Liver (tissue), 7 donors: ENCODE measurements at regions not wholly inside any gene's neighbourhood (a gene's known extent, or its start where the extent isn't known, plus 50 kb on each side); places are given as distances from the start of the nearest gene placed in this dataset.

Experiments used
- DNase-seq: peaks from one replicate; pipeline ENCODE4 v3.0.0-alpha.2; 2017; ENCODE audit warnings: low spot score
- H3K27ac ChIP-seq, 2 donors: one replicate each; pipeline ENCODE4 v1.7.0; 2013; ENCODE audit warnings: inconsistent platforms in 2 of 2, low read length in 2 of 2, control low read depth in 1 of 2, low read depth in 1 of 2, mild to moderate bottlenecking in 1 of 2
- H3K27me3 ChIP-seq, 4 donors: one replicate each; pipeline versions ENCODE4 v1.6.1 to v1.7.0; 2013; ENCODE audit warnings: low read length in 3 of 4, inconsistent platforms in 1 of 4, mild to moderate bottlenecking in 1 of 4, moderate library complexity in 1 of 4; ENCODE audit not compliant: control insufficient read depth in 4 of 4, insufficient read depth in 4 of 4
- H3K36me3 ChIP-seq, 4 donors: one replicate each; pipeline versions ENCODE4 v1.6.1 to v1.7.0; 2013; ENCODE audit warnings: low read length in 3 of 4, mild to moderate bottlenecking in 3 of 4, low read depth in 1 of 4, moderate library complexity in 1 of 4; ENCODE audit not compliant: control insufficient read depth in 4 of 4, insufficient read depth in 3 of 4
- H3K4me1 ChIP-seq, 4 donors: one replicate each; pipeline versions ENCODE4 v1.6.1 to v1.7.0; 2013; ENCODE audit warnings: low read length in 3 of 4, mild to moderate bottlenecking in 3 of 4, moderate library complexity in 1 of 4; ENCODE audit not compliant: control insufficient read depth in 4 of 4, insufficient read depth in 4 of 4
- H3K4me3 ChIP-seq, 3 donors: one replicate each; pipeline versions ENCODE4 v1.6.1 to v1.7.0; 2013; ENCODE audit warnings: low read length in 3 of 3, control low read depth in 1 of 3, low read depth in 1 of 3, mild to moderate bottlenecking in 1 of 3
- H3K9ac ChIP-seq, 2 donors: one replicate each; pipeline ENCODE4 v1.7.0; 2013; ENCODE audit warnings: low read length in 2 of 2, mild to moderate bottlenecking in 2 of 2, moderate library complexity in 2 of 2, control low read depth in 1 of 2, low read depth in 1 of 2
- H3K9me3 ChIP-seq, 4 donors: one replicate each; pipeline versions ENCODE4 v1.6.1 to v1.7.0; 2013; ENCODE audit warnings: low read length in 3 of 4; ENCODE audit not compliant: control insufficient read depth in 4 of 4
- ATF3 ChIP-seq: IDR thresholded peaks from 2 replicates; pipeline ENCODE4 v1.6.1; 2016; ENCODE audit warnings: antibody characterized with exemption
- CTCF ChIP-seq: fragments of 150-350 bp; IDR thresholded peaks from 2 replicates; pipeline ENCODE4 v1.5.1; 2017; ENCODE audit warnings: improper control_type of control experiment, low read depth, low read length; ENCODE audit not compliant: missing input control
- EGR1 ChIP-seq, 2 donors: IDR thresholded peaks; 2 replicates each; pipeline ENCODE4 v1.6.1; 2016 to 2018; ENCODE audit warnings: antibody characterized with exemption in 2 of 2, low read depth in 2 of 2
- FOXA1 ChIP-seq: IDR thresholded peaks from 2 replicates; pipeline ENCODE4 v1.6.1; 2016; ENCODE audit warnings: antibody characterized with exemption
- FOXA2 ChIP-seq: IDR thresholded peaks from 2 replicates; pipeline ENCODE4 v1.6.1; 2016; ENCODE audit warnings: antibody characterized with exemption
- GABPA ChIP-seq, 2 donors: IDR thresholded peaks in 1 of 2; conservative IDR thresholded peaks in 1 of 2; 2 replicates each; pipeline ENCODE4 v1.6.1; 2016; ENCODE audit warnings: antibody characterized with exemption in 2 of 2, mild to moderate bottlenecking in 1 of 2, moderate library complexity in 1 of 2
- HNF4A ChIP-seq, 2 donors: conservative IDR thresholded peaks; 2 replicates each; pipeline ENCODE4 v1.6.1; 2016; ENCODE audit warnings: antibody characterized with exemption in 2 of 2, mild to moderate bottlenecking in 2 of 2
- HNF4G ChIP-seq: IDR thresholded peaks from 2 replicates; pipeline ENCODE4 v1.6.1; 2016; ENCODE audit warnings: antibody characterized with exemption
- JUND ChIP-seq, 2 donors: IDR thresholded peaks; 2 replicates each; pipeline ENCODE4 v1.6.1; 2016; ENCODE audit warnings: antibody characterized with exemption in 2 of 2
- MAX ChIP-seq: IDR thresholded peaks from 2 replicates; pipeline ENCODE4 v1.6.1; 2016; ENCODE audit warnings: antibody characterized with exemption
- NR2F2 ChIP-seq: IDR thresholded peaks from 2 replicates; pipeline ENCODE4 v1.6.1; 2016; ENCODE audit warnings: antibody characterized with exemption
- RAD21 ChIP-seq, 2 donors: IDR thresholded peaks; 2 replicates each; pipeline ENCODE4 v1.6.1; 2016; ENCODE audit warnings: antibody characterized with exemption in 2 of 2, mild to moderate bottlenecking in 2 of 2
- REST ChIP-seq: IDR thresholded peaks from 2 replicates; pipeline ENCODE4 v1.6.1; 2016; ENCODE audit warnings: antibody characterized with exemption, mild to moderate bottlenecking
- RXRA ChIP-seq, 2 donors: IDR thresholded peaks; 2 replicates each; pipeline ENCODE4 v1.6.1; 2017 to 2018; ENCODE audit warnings: antibody characterized with exemption in 2 of 2, mild to moderate bottlenecking in 1 of 2
- SP1 ChIP-seq: IDR thresholded peaks from 2 replicates; pipeline ENCODE4 v1.6.1; 2018; ENCODE audit warnings: antibody characterized with exemption, mild to moderate bottlenecking
- TAF1 ChIP-seq: conservative IDR thresholded peaks from 2 replicates; pipeline ENCODE4 v1.6.1; 2016; ENCODE audit warnings: antibody characterized with exemption, mild to moderate bottlenecking
- YY1 ChIP-seq: IDR thresholded peaks from 2 replicates; pipeline ENCODE4 v1.6.1; 2016; ENCODE audit warnings: antibody characterized with exemption, mild to moderate bottlenecking
- ZBTB33 ChIP-seq: IDR thresholded peaks from 2 replicates; pipeline ENCODE4 v1.6.1; 2016; ENCODE audit warnings: antibody characterized with exemption
- donor health status: healthy.
- donor health status: healthy.
- donor health status: healthy.
- donor health status: healthy.

- no peaks in the 10 kb centered on the region for H3K9me3 ChIP-seq
- DNase-seq: no peak
- no peak overlapping the region for H3K9ac ChIP-seq
- H3K36me3 ChIP-seq: no peaks in the 10 kb centered on the region
- TF ChIP-seq YY1: peak; percentile 66
- peak; percentile 81 to 84 for TF ChIP-seq JUND (IDR thresholded peaks at IDR 0.05)
- peak; percentile 38 to 52 for TF ChIP-seq RAD21 (IDR thresholded peaks at IDR 0.05)
- peak; percentile 71 for TF ChIP-seq ZBTB33
- no peak for TF ChIP-seq TAF1
- TF ChIP-seq HNF4G: peak; percentile 21
- peak; percentile 78 to 83 for TF ChIP-seq HNF4A (conservative IDR thresholded peaks at IDR 0.05)
- peak; percentile 52 for TF ChIP-seq ATF3
- TF ChIP-seq REST: peak; percentile 30
- no peak for TF ChIP-seq FOXA2
- no peak for TF ChIP-seq CTCF
- TF ChIP-seq EGR1 (IDR thresholded peaks at IDR 0.05; ENCODE audit: low read depth in 2 of 2): peak in 1 of 2 donors; percentile 44
- peak; percentile 46 for TF ChIP-seq MAX
- peak; percentile 94 to 98 for TF ChIP-seq RXRA (IDR thresholded peaks at IDR 0.05)
- no peak for TF ChIP-seq GABPA (IDR thresholded peaks at IDR 0.05 in 1 of 2, conservative IDR thresholded peaks at IDR 0.05 in 1 of 2)
- peak; percentile 97 for TF ChIP-seq SP1
- no peak for TF ChIP-seq FOXA1
- peak; percentile 73 for TF ChIP-seq NR2F2
- H3K4me3 ChIP-seq: no peak overlapping the region
- no peaks in the 10 kb centered on the region for H3K27me3 ChIP-seq
- H3K4me1 ChIP-seq: peaks cover 14 to 43% (median 28%) of the 10 kb centered on the region in 4 donors
- H3K27ac ChIP-seq: peak overlapping the region; percentile 79 to 91
Measured at GRCh38 chr12:31853977-31854376, 105.2 kb upstream of the RESF1 start.

GRCh38 chr12:31853520-31853919 is 105.7 kb upstream of the RESF1 start:
- DNase-seq: no peak
- peak overlapping the region; percentile 79 to 91 for H3K27ac ChIP-seq
- H3K4me1 ChIP-seq: peaks cover 14 to 43% (median 28%) of the 10 kb centered on the region in 4 donors
- no peak overlapping the region for H3K4me3 ChIP-seq
- H3K9ac ChIP-seq: no peak overlapping the region
- TF ChIP-seq RAD21 (IDR thresholded peaks at IDR 0.05) (peak in 1 of 2 donors; percentile 18), FOXA2 (no peak), GABPA (IDR thresholded peaks at IDR 0.05 in 1 of 2, conservative IDR thresholded peaks at IDR 0.05 in 1 of 2) (no peak), RXRA (IDR thresholded peaks at IDR 0.05) (no peak), JUND (IDR thresholded peaks at IDR 0.05) (no peak), YY1 (peak; percentile 59), TAF1 (no peak)
- no peaks in the 10 kb centered on the region for H3K27me3 ChIP-seq
- no peaks in the 10 kb centered on the region for H3K36me3 ChIP-seq
- no peaks in the 10 kb centered on the region for H3K9me3 ChIP-seq
